HUES48 (cell line): ENCODE measurements at regions not wholly inside any gene's neighbourhood (a gene's known extent, or its start where the extent isn't known, plus 50 kb on each side); places are given as distances from the start of the nearest gene placed in this dataset.
"Not testable (repeated sequence)": the region's sequence is repeated elsewhere in the genome, so short reads cannot be mapped to it uniquely, and the experiment has no call there.

ENCODE experiments used
- H3K27ac ChIP-seq: one replicate; pipeline ENCODE4 v1.7.0; 2013; ENCODE audit warnings: low read depth, low read length, inconsistent platforms
- H3K27me3 ChIP-seq: 2 replicates; pipeline ENCODE4 v1.6.1; 2013; ENCODE audit warnings: mild to moderate bottlenecking, low read length; ENCODE audit not compliant: control insufficient read depth, insufficient read depth
- H3K36me3 ChIP-seq: 2 replicates; pipeline ENCODE4 v1.6.1; 2013; ENCODE audit warnings: low read length; ENCODE audit not compliant: control insufficient read depth, insufficient read depth
- H3K4me1 ChIP-seq: 2 replicates; pipeline ENCODE4 v1.6.1; 2013; ENCODE audit warnings: mild to moderate bottlenecking, low read length; ENCODE audit not compliant: control insufficient read depth, insufficient read depth
- H3K4me3 ChIP-seq: 2 replicates; pipeline ENCODE4 v1.5.1; 2013; ENCODE audit warnings: mild to moderate bottlenecking, low read depth, low read length
- H3K9ac ChIP-seq: 2 replicates; pipeline ENCODE4 v1.6.1; 2013; ENCODE audit warnings: mild to moderate bottlenecking, low read depth, low read length, moderate library complexity
- H3K9me3 ChIP-seq: 2 replicates; pipeline ENCODE4 v1.6.1; 2013; ENCODE audit warnings: low read length; ENCODE audit not compliant: control insufficient read depth, insufficient read depth

DNA sequence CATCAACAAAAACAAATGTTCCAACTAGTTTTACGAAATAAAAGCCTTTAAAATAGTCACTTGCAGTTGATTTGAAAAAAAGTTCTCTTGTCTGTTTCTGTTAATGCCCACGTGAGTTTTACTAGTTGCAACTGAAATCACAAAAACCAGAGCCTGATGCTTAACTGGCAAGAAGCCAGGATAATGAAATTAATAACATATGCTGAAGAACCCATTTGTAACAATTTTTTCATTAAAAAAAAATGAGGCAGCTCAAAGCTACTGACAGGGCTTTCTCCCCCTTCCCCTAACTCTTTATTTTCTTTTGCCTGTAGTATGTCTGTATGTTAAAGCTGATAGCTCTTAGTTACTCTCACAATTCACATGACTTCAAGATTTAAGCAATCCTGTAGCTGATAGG lies 132.7 kb upstream of the EYA4 start:
- Histone ChIP-seq H3K27ac (no peak overlapping the region), H3K27me3 (no peaks in the 10 kb centered on the region), H3K9me3 (no peaks in the 10 kb centered on the region), H3K9ac (no peak overlapping the region), H3K36me3 (no peaks in the 10 kb centered on the region), H3K4me1 (no peaks in the 10 kb centered on the region), H3K4me3 (no peak overlapping the region)

DNA sequence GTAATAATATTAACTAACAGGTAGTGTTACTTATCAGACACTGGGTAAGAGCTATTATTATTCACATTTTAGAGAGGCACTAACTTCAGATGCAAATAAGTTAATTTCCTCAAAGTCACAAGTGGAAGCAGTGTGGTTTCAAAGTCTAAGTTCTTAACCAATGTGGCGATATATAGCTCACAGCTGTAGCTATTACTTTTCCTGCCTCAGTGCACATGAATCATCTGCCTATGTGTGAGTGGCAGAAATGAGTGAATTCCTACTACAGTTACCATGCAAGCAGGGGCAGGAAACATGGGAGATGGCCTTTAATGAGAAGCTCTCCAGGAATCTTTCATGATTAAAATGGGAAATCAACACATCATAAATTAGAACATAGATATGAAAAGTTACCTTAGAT lies 126.2 kb upstream of the EYA4 start:
- no peak overlapping the region for H3K9ac ChIP-seq
- no peaks in the 10 kb centered on the region for H3K27me3 ChIP-seq
- no peaks in the 10 kb centered on the region for H3K9me3 ChIP-seq
- no peaks in the 10 kb centered on the region for H3K36me3 ChIP-seq
- no peak overlapping the region for H3K4me3 ChIP-seq
- H3K27ac ChIP-seq: no peak overlapping the region
- H3K4me1 ChIP-seq: no peaks in the 10 kb centered on the region

DNA sequence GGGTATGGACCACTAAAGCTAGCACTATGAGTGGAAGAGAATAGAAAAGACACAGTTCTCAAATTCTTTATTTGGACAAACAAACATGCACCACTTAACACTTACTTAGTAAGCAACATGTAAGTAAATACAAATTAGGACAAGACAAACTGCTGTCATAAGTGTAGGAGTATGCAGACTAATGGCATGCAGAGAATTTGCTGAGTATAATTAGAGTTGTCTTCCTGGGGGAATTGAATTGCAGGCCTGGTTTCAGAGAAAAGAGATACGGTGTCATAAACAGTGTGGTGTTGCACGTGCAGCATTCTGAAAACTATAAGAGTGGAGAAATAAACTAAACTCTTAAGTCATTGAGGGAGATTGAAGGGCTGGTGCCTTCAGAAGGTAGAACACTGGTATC lies 125.2 kb upstream of the EYA4 start:
- H3K36me3 ChIP-seq: no peaks in the 10 kb centered on the region
- no peak overlapping the region for H3K27ac ChIP-seq
- no peak overlapping the region for H3K9ac ChIP-seq
- H3K4me3 ChIP-seq: no peak overlapping the region
- H3K9me3 ChIP-seq: no peaks in the 10 kb centered on the region
- H3K27me3 ChIP-seq: no peaks in the 10 kb centered on the region
- H3K4me1 ChIP-seq: no peaks in the 10 kb centered on the region

DNA sequence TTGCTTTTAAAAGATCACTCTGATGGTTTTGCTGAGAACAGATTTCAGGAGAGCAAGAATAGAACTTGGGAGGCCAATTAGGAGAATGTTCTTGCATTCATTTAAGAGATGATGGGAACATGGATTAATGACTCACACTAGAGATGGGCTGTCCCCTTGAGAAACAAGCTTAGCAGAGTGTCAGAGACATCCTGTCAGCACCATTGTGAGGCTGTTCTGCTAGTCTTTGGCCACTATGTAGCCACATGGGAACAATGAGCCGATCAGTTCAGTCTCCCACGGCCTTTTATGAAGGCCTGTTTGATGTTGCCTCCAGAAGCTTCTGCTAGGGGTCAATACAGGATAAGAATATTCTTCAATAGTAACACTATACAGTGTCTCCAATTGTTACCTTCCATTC lies 113.0 kb upstream of the EYA4 start:
- Histone ChIP-seq H3K4me1 (no peaks in the 10 kb centered on the region), H3K36me3 (no peaks in the 10 kb centered on the region), H3K9ac (no peak overlapping the region), H3K4me3 (no peak overlapping the region), H3K27ac (no peak overlapping the region), H3K9me3 (peaks cover 6% of the 10 kb centered on the region), H3K27me3 (no peaks in the 10 kb centered on the region)

DNA sequence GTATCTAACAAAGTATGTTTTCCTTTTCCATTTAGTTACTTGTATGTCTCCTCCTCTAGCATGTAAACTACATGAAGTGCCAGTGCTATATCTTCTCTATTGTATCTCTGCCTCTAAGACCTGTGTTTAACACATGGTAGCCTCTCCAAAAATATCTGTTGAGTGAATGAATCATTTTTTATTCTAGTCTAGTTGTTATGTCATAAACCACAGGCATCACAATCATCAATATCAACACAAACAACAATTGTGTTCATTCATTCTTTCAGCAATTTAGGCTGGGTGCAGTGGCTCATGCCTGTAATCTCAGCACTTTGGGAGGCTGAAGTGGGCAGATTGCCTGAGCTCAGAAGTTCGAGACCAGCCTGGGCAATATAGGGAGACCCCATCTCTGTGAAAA lies 111.6 kb upstream of the EYA4 start:
- Histone ChIP-seq H3K4me3 (no peak overlapping the region), H3K27me3 (no peaks in the 10 kb centered on the region), H3K9ac (no peak overlapping the region), H3K4me1 (no peaks in the 10 kb centered on the region), H3K36me3 (no peaks in the 10 kb centered on the region), H3K9me3 (no peaks in the 10 kb centered on the region), H3K27ac (no peak overlapping the region)

DNA sequence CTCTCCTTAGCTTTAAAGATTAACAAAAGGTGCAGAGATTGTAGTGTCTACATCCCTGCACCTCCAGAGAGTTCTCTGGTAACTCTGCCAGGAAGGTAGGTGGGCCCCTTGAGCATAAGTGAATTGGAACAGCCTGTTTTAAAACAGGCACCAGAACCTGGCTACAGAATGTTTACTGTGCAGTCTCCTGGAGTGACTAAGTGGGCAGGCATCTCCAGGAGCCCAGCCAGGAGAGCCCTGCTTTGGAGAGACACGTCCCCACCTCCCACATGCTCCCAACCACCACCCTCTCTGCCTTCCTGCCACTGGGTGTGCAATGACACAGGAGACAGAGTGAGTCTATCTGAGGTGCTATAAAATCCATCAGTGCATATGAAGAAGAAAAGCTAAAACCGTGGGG lies 110.3 kb upstream of the EYA4 start:
- H3K36me3 ChIP-seq: no peaks in the 10 kb centered on the region
- H3K9me3 ChIP-seq: no peaks in the 10 kb centered on the region
- no peak overlapping the region for H3K27ac ChIP-seq
- H3K4me1 ChIP-seq: no peaks in the 10 kb centered on the region
- no peak overlapping the region for H3K9ac ChIP-seq
- no peak overlapping the region for H3K4me3 ChIP-seq
- no peaks in the 10 kb centered on the region for H3K27me3 ChIP-seq

DNA sequence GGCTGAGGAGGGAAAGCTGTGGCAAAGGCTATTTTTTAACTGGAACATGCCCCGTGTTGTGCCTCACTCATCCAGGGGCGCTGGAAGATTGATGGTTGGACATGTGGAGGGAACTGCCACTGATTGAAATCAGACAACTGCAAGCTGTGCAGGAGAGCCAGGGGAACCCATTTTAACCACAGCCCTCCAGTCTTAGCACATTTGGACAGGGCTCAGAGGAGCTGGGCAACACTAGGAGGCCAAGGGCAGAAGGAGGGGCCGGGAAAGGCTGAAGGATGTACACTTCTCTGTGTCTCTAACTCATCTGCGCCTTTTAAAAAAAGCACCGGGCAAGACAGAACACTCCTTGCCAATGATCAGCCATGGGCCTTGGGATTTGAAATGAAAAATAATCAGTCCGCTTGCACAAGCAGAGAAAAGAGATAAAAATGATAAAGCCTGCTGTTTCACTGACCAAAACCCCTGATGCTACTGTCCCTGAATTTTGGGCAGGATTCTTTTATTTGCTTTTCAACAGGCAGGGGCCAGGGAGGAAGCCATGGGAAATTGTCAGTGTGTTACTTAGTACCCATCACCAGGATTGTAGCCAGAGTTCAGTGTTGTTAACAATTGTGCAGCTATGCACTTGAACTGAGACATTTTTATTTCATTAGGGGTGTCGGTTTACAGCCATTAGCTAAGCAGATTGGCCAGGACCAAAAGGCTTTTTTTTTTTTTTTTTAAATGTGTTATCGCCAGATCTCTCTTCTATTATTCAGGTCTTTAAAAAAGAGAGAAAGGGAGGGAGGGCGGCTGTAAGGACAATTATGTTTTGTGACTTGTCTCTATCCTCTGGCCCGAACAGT lies 109.3 kb upstream of the EYA4 start:
- H3K27ac ChIP-seq: no peak overlapping the region

DNA sequence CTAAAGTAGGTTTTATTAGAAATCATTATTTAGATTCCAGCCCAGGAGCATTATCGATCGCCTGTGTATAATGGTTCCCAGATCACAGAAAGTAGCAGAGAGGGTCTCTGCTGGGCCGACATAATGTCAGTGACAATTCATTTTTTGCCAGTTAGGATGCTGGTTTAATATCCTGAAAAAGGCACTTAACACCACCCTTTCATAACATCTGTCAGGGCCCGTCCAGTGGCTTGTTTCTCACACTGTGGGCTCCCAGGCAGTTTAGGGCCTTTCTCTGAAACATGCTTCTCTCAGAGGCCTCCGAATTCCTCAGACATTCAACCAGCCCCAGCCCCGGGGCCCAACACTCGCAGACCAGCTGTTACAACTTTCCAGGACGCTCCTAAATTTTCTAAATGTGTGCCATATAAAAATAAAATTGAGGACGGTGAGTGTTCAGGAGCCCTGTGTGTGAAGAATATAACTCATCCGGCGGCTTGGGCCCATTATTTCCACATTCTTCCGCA lies 108.6 kb upstream of the EYA4 start:
- Histone ChIP-seq H3K9me3 (no peaks in the 10 kb centered on the region), H3K36me3 (no peaks in the 10 kb centered on the region), H3K27ac (no peak overlapping the region), H3K9ac (no peak overlapping the region), H3K4me3 (no peak overlapping the region), H3K27me3 (no peaks in the 10 kb centered on the region), H3K4me1 (no peaks in the 10 kb centered on the region)

More for the DNA sequence above, 109.3 kb upstream of the EYA4 start:
- H3K9me3 ChIP-seq: no peaks in the 10 kb centered on the region
- H3K36me3 ChIP-seq: no peaks in the 10 kb centered on the region
- no peaks in the 10 kb centered on the region for H3K4me1 ChIP-seq
- no peaks in the 10 kb centered on the region for H3K27me3 ChIP-seq
- H3K9ac ChIP-seq: no peak overlapping the region
- no peak overlapping the region for H3K4me3 ChIP-seq

DNA sequence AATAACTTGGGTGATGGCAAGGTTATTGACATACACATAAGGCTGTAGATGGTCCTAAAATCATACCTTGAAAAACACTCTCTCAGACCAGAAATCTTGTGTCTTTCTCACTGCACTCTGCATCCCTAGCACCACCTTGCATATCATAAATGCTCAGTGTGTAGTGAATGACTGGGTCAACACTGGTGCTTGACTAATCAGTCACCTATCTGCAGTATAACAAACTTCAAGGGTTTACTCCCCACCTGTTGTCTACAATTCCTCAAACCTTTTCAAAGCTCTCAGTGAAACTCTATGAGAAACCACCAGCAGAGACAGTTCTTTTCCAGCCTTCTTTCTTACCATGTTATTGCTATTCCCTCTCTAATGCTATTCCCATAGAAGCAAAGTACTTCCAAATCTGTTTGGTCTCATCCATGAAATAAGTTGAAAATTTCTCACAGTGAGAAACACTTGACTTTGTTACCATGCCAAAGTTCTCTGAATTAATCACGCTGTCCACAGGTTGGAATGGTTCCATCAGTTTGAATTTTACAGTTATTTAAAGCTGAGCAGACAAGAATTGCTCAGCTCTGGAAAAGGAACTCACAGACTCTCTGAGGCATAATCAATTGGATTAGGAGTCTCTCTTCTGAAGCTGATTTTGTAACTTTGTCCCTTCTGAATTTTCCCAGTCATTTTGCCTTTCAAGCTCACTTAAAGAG lies 104.8 kb upstream of the EYA4 start:
- H3K4me3 ChIP-seq: no peak overlapping the region
- no peak overlapping the region for H3K27ac ChIP-seq
- no peak overlapping the region for H3K9ac ChIP-seq
- no peaks in the 10 kb centered on the region for H3K4me1 ChIP-seq
- H3K36me3 ChIP-seq: no peaks in the 10 kb centered on the region
- H3K27me3 ChIP-seq: no peaks in the 10 kb centered on the region
- no peaks in the 10 kb centered on the region for H3K9me3 ChIP-seq

DNA sequence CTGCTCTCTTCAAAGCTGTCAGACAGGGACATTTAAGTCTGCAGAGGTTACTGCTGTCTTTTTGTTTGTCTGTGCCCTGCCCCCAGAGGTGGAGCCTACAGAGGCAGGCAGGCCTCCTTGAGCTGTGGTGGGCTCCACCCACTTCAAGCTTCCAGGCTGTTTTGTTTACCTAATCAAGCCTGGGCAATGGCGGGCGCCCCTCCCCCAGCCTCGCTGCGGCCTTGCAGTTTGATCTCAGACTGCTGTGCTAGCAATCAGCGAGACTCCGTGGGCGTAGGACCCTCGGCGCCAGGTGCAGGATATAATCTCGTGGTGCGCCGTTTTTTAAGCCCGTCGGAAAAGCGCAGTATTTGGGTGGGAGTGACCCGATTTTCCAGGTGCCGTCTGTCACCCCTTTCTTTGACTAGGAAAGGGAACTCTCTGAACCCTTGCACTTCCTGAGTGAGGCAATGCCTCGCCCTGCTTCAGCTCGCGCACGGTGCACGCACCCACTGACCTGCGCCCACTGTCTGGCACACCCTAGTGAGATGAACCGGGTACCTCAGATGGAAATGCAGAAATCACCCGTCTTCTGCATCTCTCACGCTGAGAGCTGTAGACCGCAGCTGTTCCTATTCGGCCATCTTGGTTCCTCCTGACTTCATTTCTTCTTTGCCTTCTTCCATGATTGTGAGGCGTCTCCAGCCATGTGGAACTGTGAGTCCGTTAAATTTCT lies 93.5 kb upstream of the EYA4 start:
- not testable (repeated sequence) for H3K36me3 ChIP-seq, H3K9ac ChIP-seq, H3K9me3 ChIP-seq, H3K4me3 ChIP-seq, H3K27ac ChIP-seq, H3K4me1 ChIP-seq, H3K27me3 ChIP-seq

DNA sequence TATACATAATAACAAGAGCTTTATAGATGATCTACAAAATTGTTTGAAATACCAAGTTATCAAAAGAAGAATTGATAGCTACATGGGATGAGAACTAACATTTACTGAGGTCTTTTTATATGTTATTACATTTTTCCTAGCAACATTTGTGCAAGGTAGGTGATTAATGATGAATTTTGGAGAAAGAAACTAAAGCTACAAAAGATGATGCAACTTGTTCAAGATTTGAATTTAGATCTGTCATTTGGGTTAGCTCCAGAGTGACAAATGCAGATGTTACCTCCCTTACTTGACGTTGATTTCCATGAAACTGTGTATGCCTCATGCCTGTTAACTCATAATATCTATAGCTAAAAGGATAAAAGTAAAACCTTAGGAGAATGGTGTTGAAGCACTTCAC lies 84.5 kb upstream of the EYA4 start:
- H3K27ac ChIP-seq: no peak overlapping the region
- H3K4me3 ChIP-seq: no peak overlapping the region
- no peaks in the 10 kb centered on the region for H3K36me3 ChIP-seq
- H3K27me3 ChIP-seq: no peaks in the 10 kb centered on the region
- H3K4me1 ChIP-seq: no peaks in the 10 kb centered on the region
- H3K9me3 ChIP-seq: no peaks in the 10 kb centered on the region
- no peak overlapping the region for H3K9ac ChIP-seq
